NOMO-1 treated with DMSO at 0.1 percent for 48 hours (cell line): ENCODE measurements at regions not wholly inside any gene's neighbourhood (a gene's known extent, or its start where the extent isn't known, plus 50 kb on each side); places are given as distances from the start of the nearest gene placed in this dataset.

Source experiments
- DNase-seq: peaks from one replicate; lab custom pipeline; 2025; ENCODE audit not compliant: unreplicated experiment; lab: John Stamatoyannopoulos, UW

DNA sequence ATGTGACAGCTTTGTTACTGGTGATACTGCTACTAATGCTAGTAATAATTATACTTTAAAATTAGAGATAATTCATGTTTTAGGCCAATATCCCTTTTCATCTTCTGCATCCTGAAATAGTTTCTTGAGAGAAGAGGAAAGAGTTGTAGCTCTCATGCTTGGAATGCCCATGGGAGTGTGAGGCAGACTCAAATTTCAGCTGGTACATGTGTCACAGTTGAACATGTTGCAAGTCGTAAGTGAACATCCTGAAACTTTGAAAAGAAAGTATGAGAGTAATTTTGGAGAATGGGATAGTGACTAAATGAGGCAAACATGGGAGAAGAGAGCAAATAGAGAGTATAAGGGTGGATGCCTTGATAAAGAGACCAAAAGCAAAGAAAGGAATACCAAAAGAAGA, 168.0 kb downstream of the TMTC3 start:
- DNase-seq, result no peak

DNA sequence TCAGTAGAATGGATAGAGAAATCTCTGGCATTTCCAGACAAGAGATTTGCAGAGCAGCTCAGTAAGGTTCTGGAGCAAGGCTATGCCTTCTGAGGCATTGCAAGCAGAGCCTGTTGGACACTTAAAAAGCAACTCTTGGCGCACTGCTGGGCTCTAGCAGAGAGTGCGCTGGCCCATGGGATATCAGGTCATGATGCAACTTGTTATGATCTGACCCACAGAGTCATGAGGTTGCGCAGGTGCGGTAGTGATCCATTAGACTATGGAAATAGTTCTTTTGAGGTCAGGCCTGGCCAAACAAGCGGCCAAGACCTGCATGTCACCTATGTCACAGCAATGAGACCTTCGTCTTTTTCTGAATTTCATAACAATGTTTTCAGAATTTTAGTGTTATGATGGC, 168.6 kb downstream of the TMTC3 start:
- DNase-seq, result no peak

DNA sequence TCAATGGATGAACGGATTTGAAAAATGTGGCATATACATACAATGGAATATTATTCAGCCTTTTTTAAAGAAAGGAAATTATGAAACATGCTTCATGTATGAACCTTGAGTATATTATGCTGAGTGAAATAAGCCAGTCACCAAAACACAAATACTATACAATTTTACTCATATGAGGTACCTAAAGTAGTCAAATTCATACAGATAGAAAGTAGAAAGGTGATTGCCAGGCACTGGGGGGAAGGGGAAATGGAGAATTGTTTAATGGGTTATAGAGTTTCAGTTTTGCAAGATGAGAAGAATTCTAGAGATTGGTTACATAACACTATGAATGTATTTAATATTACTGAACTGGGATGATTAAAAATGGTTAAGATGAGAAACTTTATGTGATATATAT, 171.4 kb downstream of the TMTC3 start:
- DNase-seq, result peak; percentile 26

DNA sequence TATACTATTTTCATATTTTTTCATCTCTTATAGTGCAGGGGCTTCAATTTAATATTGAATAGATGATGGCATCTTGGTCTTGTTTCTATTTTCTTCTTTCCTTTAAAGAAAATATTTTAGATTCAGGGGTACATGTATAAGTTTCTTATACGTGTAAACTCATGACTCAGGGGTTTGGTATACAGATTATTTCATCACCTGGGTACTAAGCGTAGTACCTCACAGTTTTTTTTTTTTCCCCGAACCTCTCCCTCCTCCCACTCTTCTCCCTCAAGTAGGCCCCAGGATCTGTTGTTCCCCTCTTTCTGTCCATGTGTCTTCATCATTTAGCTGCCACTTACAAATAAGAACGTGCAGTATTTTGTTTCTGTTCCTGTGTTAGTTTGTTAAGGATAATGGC, 172.6 kb downstream of the TMTC3 start:
- DNase-seq, result no peak

DNA sequence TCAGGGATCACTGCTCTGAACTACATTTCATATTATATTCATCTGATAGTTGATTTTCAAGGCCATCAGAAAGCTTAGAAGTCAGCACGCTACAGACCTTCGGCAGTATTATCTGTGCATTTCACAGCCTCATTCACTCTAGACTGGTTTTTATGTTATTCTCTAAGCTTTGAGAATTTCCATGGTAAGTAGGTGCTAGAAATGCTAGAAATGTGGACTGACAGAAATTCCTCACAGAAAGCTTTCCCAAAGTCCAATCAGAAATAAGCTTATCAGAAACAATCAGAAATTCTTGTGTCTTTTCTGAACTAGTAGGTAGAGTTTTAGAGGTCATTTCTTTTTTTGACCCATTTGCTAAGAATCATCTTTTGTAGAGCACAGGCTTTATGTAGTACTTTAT, 176.6 kb downstream of the TMTC3 start:
- no peak for DNase-seq

DNA sequence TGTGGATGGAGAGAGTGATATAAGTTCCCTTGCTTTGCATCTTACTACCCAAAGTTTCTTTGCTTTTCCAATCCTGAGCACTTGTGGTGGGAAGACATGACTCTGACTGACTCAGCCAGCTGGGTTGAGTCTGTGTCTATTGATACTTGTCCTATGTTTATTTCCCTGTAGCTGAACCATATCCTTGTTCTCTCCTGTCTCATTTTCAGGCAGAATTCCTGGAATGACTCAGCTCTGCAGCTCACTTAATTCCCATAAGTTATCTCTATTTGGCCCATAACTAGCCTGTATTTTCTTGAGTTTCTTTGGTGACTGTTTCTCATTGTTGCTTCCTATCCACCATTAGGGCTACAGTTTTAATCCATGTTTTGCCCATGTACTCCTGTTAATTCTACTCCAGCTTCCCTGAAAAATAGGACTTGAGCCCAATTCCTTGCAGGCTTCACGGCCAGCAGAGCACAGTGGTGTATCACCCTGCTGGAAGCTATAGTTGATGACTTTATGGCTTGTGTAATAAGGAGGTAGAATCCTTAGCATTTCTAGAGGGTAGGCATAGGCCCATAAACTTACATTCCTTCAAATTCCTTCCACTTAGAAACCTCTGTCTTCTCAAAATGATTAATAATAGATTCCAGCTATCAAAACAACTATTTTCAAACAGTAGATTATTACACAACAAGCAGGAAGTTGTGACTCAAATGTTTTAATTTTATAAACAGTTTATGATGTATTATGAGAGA, 183.1 kb downstream of the TMTC3 start:
- DNase-seq, result no peak

DNA sequence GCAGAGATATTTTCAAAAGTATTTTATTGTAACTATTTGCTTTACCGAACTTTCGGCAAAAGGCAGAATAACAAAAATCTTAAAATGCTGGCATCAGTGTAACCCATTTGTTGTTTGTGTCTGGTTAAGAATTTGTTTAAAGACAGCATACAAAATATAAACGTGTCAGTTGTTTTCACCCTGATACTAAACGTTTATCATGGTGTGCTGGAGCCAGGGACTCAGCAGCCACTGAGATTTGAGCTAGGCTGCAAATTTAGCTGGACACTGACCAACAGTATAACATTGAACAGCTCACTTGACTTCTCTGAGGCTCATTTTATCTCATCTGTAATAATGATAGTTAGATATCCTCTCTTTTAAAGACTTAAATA, 183.7 kb downstream of the TMTC3 start:
- no peak for DNase-seq

DNA sequence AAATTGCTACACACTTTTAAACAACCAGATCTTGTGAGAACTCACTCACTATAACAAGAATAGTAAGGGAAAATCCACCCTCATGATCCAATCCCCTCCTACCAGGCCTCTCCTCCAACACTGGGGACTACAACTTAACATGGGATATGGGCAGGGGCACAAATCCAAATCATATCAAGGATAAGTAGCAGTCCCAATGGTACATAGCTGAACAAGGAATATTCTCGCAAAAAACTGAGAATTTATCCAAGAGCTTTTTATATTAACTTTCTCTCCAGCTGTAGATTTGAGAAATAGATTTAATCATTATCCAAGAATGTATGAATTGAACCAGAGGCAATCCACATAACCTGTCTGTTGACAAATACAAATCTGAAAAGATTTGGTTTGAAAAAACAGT, 185.2 kb downstream of the TMTC3 start:
- DNase-seq, result no peak

DNA sequence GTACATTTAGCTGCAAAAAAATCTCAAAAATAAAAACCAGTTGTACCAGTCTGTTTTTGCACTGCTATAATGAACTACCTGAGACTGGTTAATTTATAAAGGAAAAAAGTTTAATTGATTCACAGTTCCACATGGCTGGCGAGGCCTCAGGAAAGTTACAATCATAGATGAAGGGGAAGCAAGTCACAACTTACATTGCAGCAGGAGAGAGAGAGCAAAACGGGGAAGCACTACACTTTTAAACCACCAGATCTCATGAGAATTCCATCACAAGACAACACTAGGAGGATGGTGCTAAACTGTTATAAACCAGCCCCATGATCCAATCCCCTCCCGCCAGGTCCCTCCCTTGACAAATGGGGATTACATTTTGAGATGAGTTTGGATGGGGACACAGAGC, 186.0 kb downstream of the TMTC3 start:
- DNase-seq, result no peak

DNA sequence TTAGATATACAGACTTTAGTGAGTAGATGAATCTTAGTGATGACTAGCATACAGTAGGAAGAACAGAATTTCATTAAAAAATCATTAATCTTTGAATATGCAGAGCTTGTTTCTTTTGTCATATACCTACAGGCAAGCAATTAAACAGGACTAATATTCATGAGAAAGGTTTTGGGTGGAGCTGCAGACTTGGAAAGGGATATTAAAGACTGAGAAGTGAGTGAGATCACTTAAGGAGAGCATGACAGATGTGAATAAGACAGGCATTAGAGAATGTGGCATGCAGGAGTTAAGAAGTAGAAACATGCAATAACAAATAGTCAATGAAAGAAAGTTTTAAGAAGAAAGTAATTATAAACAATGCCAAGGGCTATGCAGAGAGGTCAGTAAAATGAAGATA, 187.7 kb downstream of the TMTC3 start:
- DNase-seq, result no peak

DNA sequence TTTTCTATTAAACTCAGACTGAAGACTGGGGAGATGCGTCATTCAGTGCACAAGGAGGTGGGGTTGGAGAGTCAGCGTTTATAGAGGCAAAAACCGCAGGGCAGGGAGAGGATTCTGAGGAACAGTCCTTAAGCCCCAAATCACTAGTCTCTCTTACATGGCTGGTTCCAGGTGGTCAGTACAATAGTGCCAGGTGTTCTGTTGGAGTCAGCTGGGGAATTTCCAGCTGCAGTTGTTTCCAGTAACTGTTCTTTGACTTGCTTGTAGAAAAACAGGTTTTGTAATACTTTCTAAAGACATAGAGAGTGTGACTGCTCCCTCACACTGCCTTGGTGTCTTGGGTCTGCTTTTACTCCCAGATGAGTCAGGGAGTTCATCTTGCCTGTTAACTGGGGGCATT, 192.2 kb downstream of the TMTC3 start:
- DNase-seq, result no peak

DNA sequence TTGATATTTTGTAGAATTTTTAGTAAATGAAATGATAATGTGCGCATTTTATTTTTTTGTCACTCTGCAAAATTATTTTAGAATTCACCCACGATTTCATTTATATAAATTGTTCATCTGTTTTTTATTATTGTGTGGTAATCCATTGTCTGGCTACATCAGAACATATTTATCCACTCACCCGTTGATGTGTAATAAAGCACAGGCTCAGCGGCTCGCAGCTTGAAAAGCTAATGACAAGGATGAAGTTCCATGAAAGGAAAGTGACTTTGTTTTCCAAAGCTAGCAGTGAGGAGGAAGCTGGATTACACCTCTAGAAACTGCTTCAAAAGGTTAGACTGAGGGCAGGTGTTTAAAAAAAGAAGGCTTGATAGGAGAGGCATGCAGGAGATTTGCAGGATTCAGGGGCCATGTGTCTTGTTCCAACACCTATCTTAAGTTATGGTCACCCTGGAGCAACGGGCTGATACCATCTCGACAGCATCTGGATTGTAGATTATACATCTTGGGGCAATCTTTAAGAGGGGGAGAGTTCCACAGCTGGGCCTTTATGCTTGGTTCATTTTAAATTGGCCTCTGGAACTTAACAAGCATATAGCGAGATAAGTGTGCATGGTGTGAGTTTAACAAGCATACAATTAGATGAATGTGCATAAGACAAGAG, 194.1 kb downstream of the TMTC3 start:
- no peak for DNase-seq

DNA sequence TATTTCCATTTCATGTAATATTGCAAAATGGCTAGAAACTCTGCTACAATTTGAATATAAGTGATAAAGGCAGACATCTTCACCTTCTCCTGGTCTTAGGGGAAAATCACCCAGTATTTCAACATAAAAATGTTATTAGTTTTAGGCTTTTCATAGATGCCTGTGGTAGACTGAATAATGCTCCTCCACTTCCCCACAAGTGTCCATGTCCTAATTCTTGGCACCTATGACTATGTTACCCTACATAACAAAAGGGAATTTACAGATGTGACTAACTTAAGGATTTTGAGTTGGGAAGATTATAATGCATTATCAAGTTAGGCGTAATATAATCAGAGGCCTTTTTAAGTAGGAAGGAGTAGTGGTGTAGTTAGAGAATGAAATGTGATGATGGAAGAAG, 196.4 kb downstream of the TMTC3 start:
- no peak for DNase-seq

DNA sequence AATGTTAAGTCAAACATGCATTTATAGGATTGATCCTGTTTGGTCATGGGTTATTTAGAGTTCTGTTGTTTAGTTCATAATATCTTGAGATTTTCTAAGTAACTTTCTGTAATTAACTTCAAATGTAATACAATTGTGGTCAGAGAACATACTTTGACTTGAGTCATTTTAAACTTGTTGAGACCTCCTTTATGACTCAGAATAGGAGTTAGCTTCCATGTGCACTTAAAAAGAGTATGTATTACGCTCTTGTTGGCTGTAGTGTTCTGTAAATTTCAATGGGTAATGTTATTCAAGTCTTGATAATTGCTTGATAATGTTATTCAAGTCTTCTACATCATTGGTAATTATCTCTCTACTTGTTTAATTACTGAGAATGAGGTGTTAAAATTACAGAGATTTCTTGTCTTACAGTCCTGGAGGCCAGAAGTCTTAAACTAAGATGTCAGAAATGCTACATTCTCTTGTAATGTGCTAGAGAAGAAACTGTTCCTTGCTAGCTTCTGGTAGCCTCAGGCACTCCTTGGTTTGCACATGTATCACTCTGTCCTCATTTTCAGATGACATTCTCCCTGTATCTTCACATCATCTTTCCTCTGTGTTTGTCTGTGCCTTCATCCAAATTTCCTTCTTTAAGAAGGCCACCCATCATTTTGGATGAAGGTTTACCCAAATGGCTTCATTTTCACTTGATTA, 197.3 kb downstream of the TMTC3 start:
- DNase-seq, result no peak

DNA sequence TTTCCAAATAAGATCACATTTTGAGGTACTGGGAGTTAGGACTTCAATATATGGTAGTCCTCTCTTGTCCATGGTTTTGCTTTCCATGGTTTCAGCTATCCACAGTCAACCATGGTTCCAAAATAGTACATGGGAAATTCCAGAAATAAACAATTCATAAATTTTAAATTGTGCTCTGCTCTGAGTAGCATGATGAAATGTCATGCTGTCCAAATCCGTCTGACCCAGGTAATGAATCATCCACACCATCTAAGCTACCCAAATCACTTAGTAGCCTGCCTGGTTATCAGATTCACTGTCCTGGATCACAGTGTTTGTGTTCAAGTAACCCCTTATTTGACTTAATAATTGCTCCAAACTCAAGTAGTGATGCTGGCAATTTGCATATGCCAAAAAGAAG, 197.9 kb downstream of the TMTC3 start:
- DNase-seq, result no peak

DNA sequence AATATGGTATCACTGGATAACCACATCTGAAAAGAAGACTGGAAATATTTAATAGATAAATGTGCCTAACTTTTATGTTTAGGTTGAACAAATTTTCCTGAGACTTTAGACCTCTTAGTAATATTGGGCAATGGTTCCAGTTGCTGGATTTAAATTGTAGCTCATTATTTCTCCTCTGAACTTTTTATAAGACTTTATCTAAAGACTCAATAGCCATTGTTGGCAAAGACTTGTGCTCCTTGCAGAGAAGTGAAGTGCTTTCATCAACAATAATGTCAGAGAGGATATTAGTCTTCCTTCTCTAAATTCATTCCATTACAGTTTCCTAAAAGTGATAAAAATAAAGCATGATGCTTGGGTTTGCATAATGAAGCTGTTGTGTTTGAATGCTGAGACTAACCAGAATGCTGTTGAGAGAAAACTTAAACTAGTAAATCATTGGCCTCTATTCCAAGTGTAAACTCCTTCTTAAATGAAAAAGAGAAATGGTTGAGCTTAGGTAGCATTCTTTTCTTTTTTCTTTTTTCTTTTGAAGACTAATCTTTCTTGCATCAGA, 200.2 kb downstream of the TMTC3 start:
- no peak for DNase-seq

DNA sequence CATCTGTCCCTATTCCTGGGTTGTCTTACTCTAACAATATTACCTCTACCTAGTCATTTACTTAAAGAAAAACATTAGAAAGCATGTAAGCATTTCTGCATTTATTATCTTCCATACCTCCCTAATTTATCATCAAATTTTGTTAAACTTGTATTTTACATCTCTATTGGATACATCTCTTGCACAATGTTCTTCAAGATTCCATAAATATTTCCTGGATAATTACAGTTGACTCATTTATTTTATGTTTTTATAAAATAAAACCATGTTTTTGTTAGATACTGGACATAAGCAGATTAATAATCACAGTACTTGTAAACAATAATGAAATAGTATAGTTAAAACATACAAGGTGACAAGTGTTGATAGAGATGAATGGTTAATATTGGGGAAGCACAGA, 209.0 kb downstream of the TMTC3 start:
- DNase-seq, result no peak

DNA sequence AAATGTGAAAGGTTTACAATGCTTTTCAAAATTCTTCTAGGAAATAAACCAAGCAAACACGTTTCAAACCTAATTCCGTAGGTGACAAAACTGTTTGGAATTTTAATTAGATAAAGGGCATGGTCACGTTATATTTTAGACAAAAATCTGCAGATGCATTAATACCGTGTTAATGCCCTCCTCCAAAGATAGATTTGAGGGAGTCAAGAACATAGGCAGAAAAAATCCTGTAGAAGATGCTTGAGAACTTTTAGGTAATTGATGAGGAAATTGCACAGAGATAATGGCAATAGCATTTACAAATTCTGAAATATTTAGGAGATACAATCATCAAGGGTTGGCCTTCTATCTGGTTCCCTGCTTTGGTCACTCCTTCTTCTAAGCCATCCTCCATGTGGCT, 212.6 kb downstream of the TMTC3 start:
- DNase-seq, result no peak

DNA sequence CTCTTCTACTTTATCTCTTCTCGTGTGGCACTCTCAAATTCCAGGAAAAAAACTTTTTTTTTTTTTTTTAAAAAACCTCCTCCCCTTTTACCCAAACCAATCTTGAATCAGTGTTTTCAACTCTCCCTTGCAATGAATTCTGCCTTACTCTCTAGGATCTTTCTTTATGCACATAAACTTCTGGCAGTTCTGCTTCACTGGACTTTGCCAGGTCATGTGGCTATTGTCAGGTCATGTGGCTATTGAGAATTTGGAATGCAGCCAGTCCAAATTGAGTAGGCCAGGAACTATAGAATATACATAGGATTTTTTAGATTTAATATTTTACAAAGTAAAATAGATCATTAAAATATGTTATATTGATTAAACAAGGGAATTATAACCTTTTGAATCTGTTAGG, 218.2 kb downstream of the TMTC3 start:
- DNase-seq, result no peak

DNA sequence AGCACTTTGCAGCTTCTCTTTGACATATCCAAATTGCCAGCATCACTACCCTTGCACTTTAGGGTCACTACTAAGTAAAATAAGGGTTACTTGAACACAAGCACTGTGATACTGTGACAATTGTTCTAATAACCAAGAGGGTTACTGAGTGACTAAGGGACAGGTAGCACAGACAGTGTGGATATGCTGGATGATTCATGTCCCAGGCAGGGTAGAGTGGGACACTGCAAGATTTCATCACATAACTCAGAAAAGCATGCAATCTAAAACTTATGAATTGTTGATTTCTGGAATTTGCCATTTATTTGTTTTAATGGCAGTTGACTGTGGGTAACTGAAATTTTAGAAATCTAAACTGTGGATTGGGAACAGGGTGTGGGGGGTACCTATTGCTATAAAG, 218.8 kb downstream of the KITLG start:
- no peak for DNase-seq

DNA sequence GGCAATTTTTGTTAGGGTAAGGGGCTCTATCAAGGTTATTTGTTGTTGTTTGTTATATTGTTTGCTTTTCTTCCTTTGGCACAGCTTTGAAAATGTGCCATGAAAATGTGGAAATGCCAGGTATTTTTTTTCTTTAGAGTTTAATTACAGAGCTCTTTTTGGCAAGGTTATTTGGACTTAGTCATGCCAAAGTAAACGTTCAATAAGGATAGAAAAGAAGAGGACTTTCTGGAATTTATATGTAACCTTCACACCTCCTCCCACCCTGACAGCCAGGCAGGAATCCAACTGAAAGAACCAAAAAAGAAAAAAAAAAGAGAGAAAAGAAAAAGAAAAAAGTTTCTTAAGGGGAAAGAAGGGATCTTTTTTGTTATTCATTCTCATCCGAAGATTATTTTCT, 217.8 kb downstream of the KITLG start:
- DNase-seq, result no peak

DNA sequence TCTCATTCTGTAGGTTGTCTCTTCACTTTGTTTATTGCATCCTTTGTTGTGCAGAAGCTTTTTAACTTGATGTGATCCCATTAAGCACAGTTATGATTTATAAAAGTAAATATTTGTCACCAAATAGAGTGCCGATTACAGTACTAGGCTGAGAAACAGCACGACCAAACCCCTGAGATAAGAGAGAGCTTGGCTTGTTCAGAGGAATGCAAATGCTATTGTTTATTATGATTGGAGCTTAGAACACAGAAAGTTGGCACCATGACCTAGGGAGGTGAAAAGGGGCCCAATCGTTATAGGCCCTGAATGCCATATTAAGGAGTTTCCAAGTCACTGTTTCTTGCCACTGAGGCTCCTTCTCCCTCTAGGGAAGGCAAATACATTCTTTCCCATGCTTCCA, 214.9 kb downstream of the KITLG start:
- no peak for DNase-seq
